ENCODE measurements at regions not wholly inside any gene's neighbourhood (a gene's known extent, or its start where the extent isn't known, plus 50 kb on each side); places are given as distances from the start of the nearest gene placed in this dataset.

GRCh38 chr5:18028036-18028435, 393.8 kb downstream of the TAF11L14 start:
- Mint-ChIP-seq H3K4me1 (ENCODE audit: unreplicated experiment) (no peaks in the 10 kb centered on the region), H3K4me3 (no peak overlapping the region), H3K36me3 (no peaks in the 10 kb centered on the region), H3K9me3 (no peaks in the 10 kb centered on the region), H3K27ac (no peak overlapping the region), H3K27me3 (no peaks in the 10 kb centered on the region)
- TF ChIP-seq CTCF (conservative IDR thresholded peaks at IDR 0.05) = no peak
- no peak for DNase-seq (ENCODE audit: extremely low spot score, unreplicated experiment)

GRCh38 chr5:18032744-18033143, 398.5 kb downstream of the TAF11L14 start:
- no peak overlapping the region for H3K27ac Mint-ChIP-seq
- no peaks in the 10 kb centered on the region for H3K9me3 Mint-ChIP-seq
- H3K4me1 Mint-ChIP-seq (ENCODE audit: unreplicated experiment) = no peaks in the 10 kb centered on the region
- no peak for DNase-seq (ENCODE audit: extremely low spot score, unreplicated experiment)
- H3K4me3 Mint-ChIP-seq = no peak overlapping the region
- TF ChIP-seq CTCF (conservative IDR thresholded peaks at IDR 0.05) = no peak
- H3K27me3 Mint-ChIP-seq = no peaks in the 10 kb centered on the region
- no peaks in the 10 kb centered on the region for H3K36me3 Mint-ChIP-seq

GRCh38 chr5:18036531-18036930, 402.3 kb downstream of the TAF11L14 start:
- Mint-ChIP-seq H3K27me3 (no peaks in the 10 kb centered on the region), H3K4me1 (ENCODE audit: unreplicated experiment) (no peaks in the 10 kb centered on the region), H3K9me3 (no peaks in the 10 kb centered on the region)

GRCh38 chr5:18037718-18038117, 403.5 kb downstream of the TAF11L14 start:
- Mint-ChIP-seq H3K4me1 (ENCODE audit: unreplicated experiment) (no peaks in the 10 kb centered on the region), H3K27ac (no peak overlapping the region), H3K27me3 (no peaks in the 10 kb centered on the region), H3K4me3 (no peak overlapping the region), H3K36me3 (no peaks in the 10 kb centered on the region), H3K9me3 (no peaks in the 10 kb centered on the region)
- TF ChIP-seq CTCF (conservative IDR thresholded peaks at IDR 0.05) = no peak
- no peak for DNase-seq (ENCODE audit: extremely low spot score, unreplicated experiment)

More at GRCh38 chr5:18036531-18036930, 402.3 kb downstream of the TAF11L14 start:
- no peak for TF ChIP-seq CTCF (conservative IDR thresholded peaks at IDR 0.05)
- no peak overlapping the region for H3K27ac Mint-ChIP-seq
- H3K36me3 Mint-ChIP-seq = no peaks in the 10 kb centered on the region
- H3K4me3 Mint-ChIP-seq = no peak overlapping the region
- no peak for DNase-seq (ENCODE audit: extremely low spot score, unreplicated experiment)

- DNase-seq (ENCODE audit: extremely low spot score, unreplicated experiment) = no peak
- H3K36me3 Mint-ChIP-seq = no peaks in the 10 kb centered on the region
- no peak overlapping the region for H3K4me3 Mint-ChIP-seq
- no peaks in the 10 kb centered on the region for H3K9me3 Mint-ChIP-seq
- no peaks in the 10 kb centered on the region for H3K4me1 Mint-ChIP-seq (ENCODE audit: unreplicated experiment)
- H3K27ac Mint-ChIP-seq = no peak overlapping the region
- no peak for TF ChIP-seq CTCF (conservative IDR thresholded peaks at IDR 0.05)
- no peaks in the 10 kb centered on the region for H3K27me3 Mint-ChIP-seq
These were observed 409.1 kb downstream of the TAF11L14 start for GRCh38 chr5:18043344-18043743.

GRCh38 chr5:18048449-18048848, 414.2 kb downstream of the TAF11L14 start:
- Mint-ChIP-seq H3K9me3 (no peaks in the 10 kb centered on the region), H3K27me3 (no peaks in the 10 kb centered on the region), H3K4me3 (no peak overlapping the region), H3K36me3 (no peaks in the 10 kb centered on the region), H3K27ac (no peak overlapping the region), H3K4me1 (ENCODE audit: unreplicated experiment) (no peaks in the 10 kb centered on the region)
- no peak for TF ChIP-seq CTCF (conservative IDR thresholded peaks at IDR 0.05)
- DNase-seq (ENCODE audit: extremely low spot score, unreplicated experiment) = no peak
